AG10803 (cell line): ENCODE measurements at regions not wholly inside any gene's neighbourhood (a gene's known extent, or its start where the extent isn't known, plus 50 kb on each side); places are given as distances from the start of the nearest gene placed in this dataset.

Experiments
- DNase-seq: peaks from one replicate; pipeline ENCODE4 v3.0.0; 2010; ENCODE audit warnings: low read depth
- H3K4me3 ChIP-seq: 2 replicates; pipeline ENCODE4 v1.5.1; 2011; ENCODE audit warnings: mild to moderate bottlenecking, low read length, control low read depth
- TF ChIP-seq, protein P1 (sequence below): conservative IDR thresholded peaks from 2 replicates; pipeline ENCODE4 v1.5.1; 2011; ENCODE audit warnings: mild to moderate bottlenecking, low read length, control low read depth, inconsistent platforms

DNA sequence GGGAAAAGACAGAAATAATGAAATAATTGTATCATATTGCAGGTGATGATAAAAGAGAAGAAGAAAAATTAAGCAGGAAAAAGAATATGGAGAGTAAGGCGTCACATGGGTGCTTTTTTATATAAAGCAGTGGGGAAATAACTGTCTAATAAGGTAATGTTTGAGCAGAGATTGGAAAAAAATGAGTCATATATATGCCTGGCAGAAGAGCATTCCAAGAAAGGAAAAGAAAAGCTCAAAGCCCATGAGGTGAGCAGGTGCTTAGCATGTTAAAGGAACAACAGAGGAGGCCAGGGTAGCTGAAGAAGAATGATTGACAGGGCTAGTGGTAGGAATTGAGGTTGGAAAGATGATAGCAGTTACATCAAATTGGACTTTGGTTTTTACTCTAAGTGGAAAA is 739.5 kb downstream of the SORCS1 start:
- H3K4me3 ChIP-seq = no peak overlapping the region
- peak; percentile 16 for DNase-seq
- TF ChIP-seq, protein P1, sequence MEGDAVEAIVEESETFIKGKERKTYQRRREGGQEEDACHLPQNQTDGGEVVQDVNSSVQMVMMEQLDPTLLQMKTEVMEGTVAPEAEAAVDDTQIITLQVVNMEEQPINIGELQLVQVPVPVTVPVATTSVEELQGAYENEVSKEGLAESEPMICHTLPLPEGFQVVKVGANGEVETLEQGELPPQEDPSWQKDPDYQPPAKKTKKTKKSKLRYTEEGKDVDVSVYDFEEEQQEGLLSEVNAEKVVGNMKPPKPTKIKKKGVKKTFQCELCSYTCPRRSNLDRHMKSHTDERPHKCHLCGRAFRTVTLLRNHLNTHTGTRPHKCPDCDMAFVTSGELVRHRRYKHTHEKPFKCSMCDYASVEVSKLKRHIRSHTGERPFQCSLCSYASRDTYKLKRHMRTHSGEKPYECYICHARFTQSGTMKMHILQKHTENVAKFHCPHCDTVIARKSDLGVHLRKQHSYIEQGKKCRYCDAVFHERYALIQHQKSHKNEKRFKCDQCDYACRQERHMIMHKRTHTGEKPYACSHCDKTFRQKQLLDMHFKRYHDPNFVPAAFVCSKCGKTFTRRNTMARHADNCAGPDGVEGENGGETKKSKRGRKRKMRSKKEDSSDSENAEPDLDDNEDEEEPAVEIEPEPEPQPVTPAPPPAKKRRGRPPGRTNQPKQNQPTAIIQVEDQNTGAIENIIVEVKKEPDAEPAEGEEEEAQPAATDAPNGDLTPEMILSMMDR = no peak

DNA sequence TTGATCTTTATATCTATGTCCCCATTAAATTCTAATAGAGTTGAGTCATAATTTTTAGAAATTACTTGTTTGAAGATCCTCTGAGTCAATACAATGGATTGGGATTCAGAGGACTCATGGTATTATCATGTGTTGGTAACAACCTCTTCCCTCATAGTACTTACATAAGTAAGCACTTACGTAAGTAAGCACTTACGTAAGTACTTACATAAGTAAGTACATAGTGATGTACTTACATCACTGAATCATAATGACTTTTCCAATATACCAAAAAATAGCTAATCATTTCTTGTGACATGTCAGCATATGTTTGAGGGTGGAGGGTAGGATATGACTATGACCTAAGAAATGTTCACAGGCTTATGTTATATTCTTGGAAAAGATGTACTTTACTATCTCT is 740.5 kb downstream of the SORCS1 start:
- no peak overlapping the region for H3K4me3 ChIP-seq
- DNase-seq = peak; percentile 96
- TF ChIP-seq, protein P1 = no peak

DNA sequence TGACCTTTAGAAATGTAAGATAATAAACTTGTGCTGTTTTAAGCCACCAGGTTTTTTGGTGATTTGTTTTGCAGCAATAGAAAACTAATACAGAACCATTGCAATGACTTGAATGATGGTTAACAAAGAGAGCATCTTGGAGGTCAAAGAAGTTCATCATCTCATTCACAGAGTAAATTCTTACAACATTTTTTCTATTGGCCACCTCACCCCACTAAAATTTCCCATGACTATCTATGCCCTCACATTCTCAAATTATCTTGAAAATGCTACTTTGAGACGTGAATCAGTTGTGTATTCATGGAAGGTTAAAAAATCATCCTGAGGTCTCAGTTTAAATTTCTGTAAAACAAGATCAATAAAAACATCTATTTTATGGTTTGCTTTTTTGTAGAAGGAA is 754.2 kb downstream of the SORCS1 start:
- H3K4me3 ChIP-seq = no peak overlapping the region
- TF ChIP-seq, protein P1 = no peak
- no peak for DNase-seq

DNA sequence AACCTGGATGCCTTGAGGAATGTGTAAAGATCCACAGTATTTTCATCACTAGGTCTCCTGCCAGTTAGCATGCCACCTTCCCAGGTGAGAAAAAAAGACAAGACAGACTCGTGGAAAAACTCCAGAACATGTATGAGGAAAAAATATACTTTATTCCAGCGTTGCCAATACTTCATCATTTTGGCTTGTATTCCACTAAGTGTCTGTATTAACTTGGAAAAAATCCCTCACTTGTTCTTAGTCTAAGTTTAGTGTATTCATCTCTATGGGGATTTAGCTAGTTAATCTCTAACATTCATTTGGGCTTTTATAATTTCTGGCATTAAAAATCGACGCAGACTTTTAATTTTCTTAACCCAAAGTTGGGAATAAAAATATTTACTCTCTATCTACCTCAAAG is 759.4 kb downstream of the SORCS1 start:
- H3K4me3 ChIP-seq = no peak overlapping the region
- TF ChIP-seq, protein P1 = no peak
- no peak for DNase-seq

DNA sequence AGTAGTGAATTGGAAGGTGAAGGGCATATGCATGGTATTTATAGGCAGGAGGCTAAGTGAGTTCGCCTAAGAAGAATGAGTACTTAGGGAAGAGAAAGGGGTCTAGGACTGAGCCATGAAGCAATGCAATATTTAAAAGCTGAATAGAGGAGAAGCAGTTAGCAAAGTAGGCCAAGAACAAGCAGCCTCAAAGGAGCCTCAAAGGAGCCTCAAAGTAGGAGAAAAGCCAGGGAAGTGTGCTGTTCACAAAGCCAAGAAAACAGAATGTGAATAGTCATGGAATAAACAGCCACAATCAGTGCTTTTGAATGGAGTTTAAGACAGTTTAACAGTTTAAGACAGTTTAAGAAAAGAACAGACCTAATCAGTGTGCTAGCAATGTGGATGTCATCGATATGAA is 762.0 kb downstream of the SORCS1 start:
- H3K4me3 ChIP-seq = no peak overlapping the region
- TF ChIP-seq, protein P1 = no peak
- DNase-seq = no peak

GRCh38 chr10:106401967-106402366 is 762.5 kb downstream of the SORCS1 start:
- DNase-seq = no peak
- no peak overlapping the region for H3K4me3 ChIP-seq
- TF ChIP-seq, protein P1 = no peak

DNA sequence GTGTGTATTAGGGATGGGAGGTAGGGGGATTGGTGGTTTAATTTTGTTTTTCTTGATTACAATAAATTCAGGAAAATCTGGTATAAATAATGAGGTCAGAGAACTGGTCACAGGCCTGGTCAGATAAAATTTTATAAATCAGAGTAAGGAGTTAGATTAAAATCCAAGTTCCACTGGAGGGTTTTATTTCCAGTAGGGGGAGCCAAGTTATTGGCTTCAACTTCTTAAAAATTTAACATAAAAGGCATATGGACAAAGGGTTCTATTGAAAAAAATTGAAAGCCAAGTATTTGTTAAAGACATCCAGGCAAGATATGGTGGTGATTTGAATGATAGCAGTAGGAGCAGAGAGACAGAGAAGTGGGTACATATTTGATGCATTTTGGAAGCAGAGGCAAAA is 763.3 kb downstream of the SORCS1 start:
- TF ChIP-seq, protein P1 = peak; percentile 46
- DNase-seq = no peak
- no peak overlapping the region for H3K4me3 ChIP-seq
